ENCODE measurements at regions not wholly inside any gene's neighbourhood (a gene's known extent, or its start where the extent isn't known, plus 50 kb on each side); places are given as distances from the start of the nearest gene placed in this dataset.

DNA sequence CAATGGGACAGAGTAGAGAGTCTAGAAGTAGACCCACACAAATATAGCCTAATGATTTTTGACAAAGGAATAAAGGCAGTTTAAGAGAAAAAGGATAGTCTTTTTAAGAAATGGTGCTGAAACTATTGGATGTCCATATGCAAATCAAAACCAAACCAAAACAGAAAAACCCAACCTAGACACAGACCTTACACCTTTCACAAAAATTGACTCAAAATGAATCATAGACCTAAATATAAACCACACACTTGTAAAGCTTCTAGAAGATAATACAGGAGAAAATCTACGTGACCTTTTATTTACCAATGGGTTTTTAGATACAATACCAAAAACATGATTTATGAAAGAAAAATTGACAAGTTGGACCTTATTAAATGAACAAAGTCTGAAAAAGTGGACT lies 66.4 kb upstream of the MPHOSPH6 start:
- no peak for DNase-seq

DNA sequence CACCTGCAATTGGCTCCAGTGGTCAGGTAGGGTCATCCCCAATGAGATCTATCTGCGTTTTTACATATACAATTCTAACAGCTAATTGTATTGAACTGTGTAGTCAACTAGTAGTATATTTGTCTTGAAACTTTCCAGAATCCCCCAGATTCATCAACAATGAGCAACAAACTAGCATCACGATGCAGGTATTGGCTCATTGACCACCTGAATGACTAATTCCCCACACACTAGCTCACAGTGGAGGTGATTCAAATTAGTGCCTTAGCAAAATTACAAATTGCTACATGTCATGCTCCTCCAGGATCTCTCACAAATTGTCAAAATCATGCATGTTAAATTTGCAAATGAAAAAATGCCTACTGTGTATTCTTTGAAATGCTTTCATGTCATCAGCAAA lies 62.8 kb upstream of the MPHOSPH6 start:
- no peak for DNase-seq

DNA sequence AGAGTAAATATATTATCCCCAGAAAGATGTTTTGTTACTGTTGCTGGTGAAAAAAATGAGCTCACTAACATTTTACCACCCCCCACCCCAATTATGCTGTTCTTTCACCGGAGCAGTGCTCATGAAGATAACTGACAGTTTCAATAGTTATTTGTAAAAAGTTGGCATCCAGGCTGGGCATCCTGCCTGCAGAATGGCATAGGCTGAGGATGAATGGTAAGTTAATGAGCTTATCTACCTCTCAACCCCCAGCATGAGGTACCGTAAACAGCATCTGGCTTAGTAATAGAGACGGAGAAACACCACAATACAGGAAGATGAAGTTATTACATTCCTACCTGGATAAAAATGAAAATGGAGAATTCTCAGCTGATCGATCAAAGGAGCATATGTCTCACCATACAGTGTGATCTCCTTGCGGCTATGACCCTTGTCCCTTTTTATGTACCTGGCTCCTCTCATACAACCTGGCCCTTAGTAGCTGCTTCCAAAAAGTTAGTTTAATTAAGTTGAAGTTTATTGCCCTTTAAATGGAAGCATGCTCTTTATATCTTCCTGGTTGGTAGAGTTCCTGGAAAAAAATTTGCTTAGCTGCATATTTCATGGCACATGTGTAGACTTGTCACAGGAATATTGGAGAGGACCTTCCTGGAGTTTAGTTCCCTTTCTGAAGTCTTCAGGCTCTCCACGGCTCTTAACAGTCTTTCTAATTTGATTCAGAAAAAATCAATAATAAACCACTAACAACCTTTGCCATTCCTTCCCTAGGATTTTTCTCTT lies 61.2 kb upstream of the MPHOSPH6 start:
- no peak for DNase-seq

DNA sequence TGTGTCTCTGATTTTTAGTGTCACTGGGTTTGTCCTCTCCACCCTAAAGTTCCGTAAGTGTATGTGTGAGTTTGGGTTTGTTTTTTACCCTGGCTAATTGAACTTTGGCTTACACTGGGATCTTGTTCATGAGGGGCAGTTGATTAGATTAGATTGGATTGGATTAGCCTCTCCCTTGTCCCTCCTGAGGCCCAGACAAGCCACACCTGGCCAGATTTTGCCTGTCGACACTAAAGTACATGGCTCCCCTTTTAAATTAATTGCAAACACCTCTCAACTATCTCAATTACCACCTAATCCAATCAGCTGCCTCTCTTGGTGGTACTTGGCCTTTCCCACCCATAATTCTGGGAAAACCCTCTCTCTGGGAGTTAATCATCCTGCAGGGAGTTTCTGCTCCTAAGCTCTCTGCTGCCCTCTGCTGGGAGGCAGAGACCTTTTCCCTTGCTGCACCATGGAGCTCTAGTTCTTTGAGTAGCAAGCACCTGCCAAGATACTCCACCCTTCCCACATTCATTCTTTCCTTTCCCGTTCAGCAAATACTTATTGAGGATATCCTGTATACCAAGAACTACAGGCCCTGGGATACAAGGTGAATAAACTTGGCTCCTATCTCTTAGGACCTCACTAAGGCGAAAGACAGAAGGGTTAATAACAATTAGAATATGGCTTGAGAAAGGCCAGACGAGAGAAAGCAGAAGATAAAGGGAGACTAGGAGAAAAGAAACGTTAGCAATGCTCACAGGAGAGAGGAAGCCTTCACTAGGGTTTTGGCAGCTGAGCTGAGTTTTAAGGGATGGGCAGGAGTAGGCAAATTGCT lies 60.0 kb upstream of the MPHOSPH6 start:
- peak; percentile 69 for DNase-seq

DNA sequence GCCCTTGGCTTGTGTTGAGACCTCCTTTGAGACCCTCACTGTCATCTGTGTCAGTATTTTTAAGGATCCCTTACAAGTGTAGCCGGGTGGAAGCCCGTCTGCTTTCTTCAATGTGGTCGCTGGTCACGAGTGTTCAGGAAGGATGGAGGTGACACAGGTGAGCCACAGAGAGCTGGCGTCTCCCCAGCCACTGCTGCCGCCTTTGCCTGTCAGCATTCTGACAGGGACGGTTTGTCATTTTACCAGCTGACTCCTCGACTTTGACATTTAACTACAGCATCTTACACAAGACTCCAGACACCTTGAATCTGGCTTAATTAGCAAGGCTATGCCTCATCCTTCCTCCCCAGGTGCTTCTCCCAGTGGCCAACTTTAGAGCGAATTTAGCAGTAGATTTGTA lies 56.3 kb upstream of the MPHOSPH6 start:
- no peak for DNase-seq

DNA sequence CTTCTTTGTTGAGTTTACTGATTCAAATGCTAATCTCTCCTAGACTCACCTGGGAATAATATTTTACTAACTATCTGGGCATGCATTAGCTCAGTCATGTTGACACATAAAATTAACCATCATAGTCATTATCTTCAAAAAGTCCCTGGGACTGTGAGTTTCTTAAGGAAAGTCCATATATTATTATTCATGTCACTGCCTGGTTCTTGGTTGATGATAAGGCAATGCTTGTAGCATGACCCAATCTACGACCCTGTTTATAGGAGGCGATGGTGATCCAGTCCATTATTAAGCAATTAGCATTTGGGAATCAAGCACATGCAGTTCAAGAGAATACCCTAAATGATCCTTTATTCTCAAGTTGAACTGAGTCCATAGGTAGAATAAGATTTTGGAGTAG lies 54.8 kb upstream of the MPHOSPH6 start:
- DNase-seq: no peak

DNA sequence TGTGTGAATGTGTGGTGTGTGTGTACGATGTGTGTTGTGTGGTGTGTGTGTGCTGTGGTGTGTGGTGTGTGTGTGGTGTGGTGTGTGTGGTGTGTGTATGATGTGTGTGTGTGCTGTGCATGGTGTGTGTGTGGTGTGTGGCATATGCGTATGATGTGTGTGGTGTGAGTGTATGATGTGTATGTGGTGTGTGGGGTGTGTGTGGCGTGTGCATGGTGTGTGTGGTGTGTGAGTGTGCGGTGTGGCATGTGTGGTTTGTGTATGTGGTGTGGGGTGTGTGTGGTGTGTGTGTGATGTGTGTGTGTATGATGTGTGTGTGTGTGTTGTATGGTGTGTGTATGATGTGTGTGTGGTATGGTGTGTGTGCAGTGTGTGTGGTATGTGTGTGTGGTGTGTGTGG lies 50.5 kb upstream of the MPHOSPH6 start:
- DNase-seq: no peak

Measured in fibroblast of upper back skin (primary cell).